Kidney epithelial cell (primary cell): ENCODE measurements at regions not wholly inside any gene's neighbourhood (a gene's known extent, or its start where the extent isn't known, plus 50 kb on each side); places are given as distances from the start of the nearest gene placed in this dataset.

Experiments
- DNase-seq: peaks from one replicate; pipeline ENCODE4 v3.0.0-alpha.2; 2010; ENCODE audit warnings: low read depth
- H3K27me3 ChIP-seq: 2 replicates; pipeline ENCODE4 v1.6.0; 2011; ENCODE audit warnings: low read length; ENCODE audit not compliant: control insufficient read depth, insufficient read depth
- H3K36me3 ChIP-seq: 2 replicates; pipeline ENCODE4 v1.5.1; 2011; ENCODE audit warnings: low read length; ENCODE audit not compliant: control insufficient read depth, insufficient read depth
- H3K4me3 ChIP-seq: 2 replicates; pipeline ENCODE4 v1.5.1; 2011; ENCODE audit warnings: low read depth, mild to moderate bottlenecking, control low read depth, low read length
- CTCF ChIP-seq: IDR thresholded peaks from 2 replicates; pipeline ENCODE4 v1.5.1; 2011; ENCODE audit warnings: mild to moderate bottlenecking, moderate library complexity, low read length, control low read depth, inconsistent platforms; ENCODE audit not compliant: insufficient read depth, poor library complexity, severe bottlenecking

- Histone ChIP-seq H3K4me3 (no peak overlapping the region), H3K27me3 (no peaks in the 10 kb centered on the region), H3K36me3 (no peaks in the 10 kb centered on the region)
- no peak for DNase-seq
- TF ChIP-seq CTCF: no peak
Observed at GRCh38 chr16:65287307-65287706, 165.4 kb upstream of the CDH11 start.

- Histone ChIP-seq H3K4me3 (no peak overlapping the region), H3K27me3 (no peaks in the 10 kb centered on the region), H3K36me3 (no peaks in the 10 kb centered on the region)
- TF ChIP-seq CTCF: no peak
- no peak for DNase-seq
Observed at GRCh38 chr16:65285128-65286048, 163.5 kb upstream of the CDH11 start.

- TF ChIP-seq CTCF: no peak
- no peak for DNase-seq
- Histone ChIP-seq H3K27me3 (no peaks in the 10 kb centered on the region), H3K36me3 (no peaks in the 10 kb centered on the region), H3K4me3 (no peak overlapping the region)
Observed at GRCh38 chr16:65284626-65285025, 162.8 kb upstream of the CDH11 start.

- TF ChIP-seq CTCF: no peak
- DNase-seq: no peak
- H3K36me3 ChIP-seq: no peaks in the 10 kb centered on the region
- H3K27me3 ChIP-seq: no peaks in the 10 kb centered on the region
- no peak overlapping the region for H3K4me3 ChIP-seq
Observed at GRCh38 chr16:65283181-65283651, 161.4 kb upstream of the CDH11 start.

GRCh38 chr16:65281586-65281985, 159.7 kb upstream of the CDH11 start:
- no peak for TF ChIP-seq CTCF
- H3K27me3 ChIP-seq: no peaks in the 10 kb centered on the region
- DNase-seq: no peak
- no peak overlapping the region for H3K4me3 ChIP-seq
- no peaks in the 10 kb centered on the region for H3K36me3 ChIP-seq
